CD4-positive, alpha-beta T cell (primary cell): ENCODE measurements at regions not wholly inside any gene's neighbourhood (a gene's known extent, or its start where the extent isn't known, plus 50 kb on each side); places are given as distances from the start of the nearest gene placed in this dataset.
"Not testable (repeated sequence)": the region's sequence is repeated elsewhere in the genome, so short reads cannot be mapped to it uniquely, and the experiment has no call there.

Experiments used
- ATAC-seq: fragments of 200-7000 bp; cut with Tn5 transposase; one replicate; pipeline ENCODE4 v1.10.0; 2022; ENCODE audit warnings: mild to moderate bottlenecking; ENCODE audit not compliant: poor library complexity
- CTCF ChIA-PET: fragments of 350-600 bp; sonication (Branson Sonifier 250); formaldehyde crosslinking; loops from one replicate; lab custom pipeline; 2021; ENCODE audit warnings: antibody characterized with exemption, inconsistent platforms; lab: Charles Lee
- POLR2A ChIA-PET: fragments of 350-600 bp; sonication (Branson Sonifier 250); formaldehyde crosslinking; loops from one replicate; lab custom pipeline; 2021; ENCODE audit warnings: antibody characterized with exemption, inconsistent platforms; lab: Charles Lee
- DNase-seq, 14 experiments: peaks; one replicate each; pipeline ENCODE4 v3.0.0-alpha.2; 2013 to 2020; ENCODE audit warnings: mixed read lengths in 2 of 14
- H3K27ac ChIP-seq, 2 donors: one replicate each; pipeline versions ENCODE4 v1.5.1 to v1.7.0; 2013; ENCODE audit warnings: low read length in 2 of 2, low read depth in 1 of 2, mild to moderate bottlenecking in 1 of 2
- H3K27me3 ChIP-seq, 2 experiments: 1 replicate in 1 of 2; 2 replicates in 1 of 2; pipeline versions ENCODE4 v1.6.1 to v1.7.0; 2013; ENCODE audit warnings: low read length in 2 of 2, control low read depth in 1 of 2, mild to moderate bottlenecking in 1 of 2, moderate library complexity in 1 of 2; ENCODE audit not compliant: insufficient read depth in 2 of 2, control insufficient read depth in 1 of 2
- H3K36me3 ChIP-seq: one replicate; pipeline ENCODE4 v1.6.1; 2013; ENCODE audit warnings: low read length, control low read depth; ENCODE audit not compliant: insufficient read depth
- H3K4me1 ChIP-seq: one replicate; pipeline ENCODE4 v1.6.1; 2013; ENCODE audit warnings: low read length, control low read depth; ENCODE audit not compliant: insufficient read depth
- H3K4me3 ChIP-seq: one replicate; pipeline ENCODE4 v1.5.1; 2013; ENCODE audit warnings: mild to moderate bottlenecking, low read length, moderate library complexity
- H3K9me3 ChIP-seq, 2 experiments: 1 replicate in 1 of 2; 2 replicates in 1 of 2; pipeline versions ENCODE4 v1.6.1 to v1.7.0; 2013; ENCODE audit warnings: low read length in 2 of 2, mild to moderate bottlenecking in 2 of 2, control low read depth in 1 of 2, moderate library complexity in 1 of 2; ENCODE audit not compliant: control insufficient read depth in 1 of 2, insufficient read depth in 1 of 2
- H3K27ac Mint-ChIP-seq: one replicate; pipeline ENCODE4 v1.8.0; 2020; ENCODE audit warnings: mixed read lengths
- H3K27me3 Mint-ChIP-seq: one replicate; pipeline ENCODE4 v1.8.0; 2021; ENCODE audit warnings: mixed read lengths
- H3K36me3 Mint-ChIP-seq: one replicate; pipeline ENCODE4 v1.8.0; 2021; ENCODE audit warnings: low read depth, mixed read lengths
- H3K4me1 Mint-ChIP-seq: one replicate; pipeline ENCODE4 v1.8.0; 2021; ENCODE audit warnings: low read depth, mixed read lengths
- H3K4me3 Mint-ChIP-seq: one replicate; pipeline ENCODE4 v1.8.0; 2020; ENCODE audit warnings: mild to moderate bottlenecking, mixed read lengths
- H3K9me3 Mint-ChIP-seq: one replicate; pipeline ENCODE4 v1.8.0; 2020; ENCODE audit warnings: mixed read lengths
- CTCF ChIP-seq: fragments of 200-600 bp; IDR thresholded peaks from one replicate; pipeline ENCODE4 v1.8.0; 2022; ENCODE audit warnings: antibody characterized with exemption, mild to moderate bottlenecking
- intact Hi-C, 2 experiments: fragments of 100-400 bp; cut with DNase I in 1 of 2; cut with micrococcal nuclease in 1 of 2; formaldehyde crosslinking; loops; one replicate each; pipeline versions ENCODE4 v1.15.1 to v1.9.0; 2023 to 2025; cut with DNase I, micrococcal nuclease

- H3K27ac ChIP-seq = no peak overlapping the region
- intact Hi-C loops = no loop called here
- H3K9me3 ChIP-seq = no peaks in the 10 kb centered on the region
- no peaks in the 10 kb centered on the region for H3K36me3 ChIP-seq
- no peak for DNase-seq
- H3K4me3 ChIP-seq = no peak overlapping the region
- H3K9me3 Mint-ChIP-seq = peaks cover 2% of the 10 kb centered on the region
- no peaks in the 10 kb centered on the region for H3K27me3 Mint-ChIP-seq
- no peaks in the 10 kb centered on the region for H3K4me1 ChIP-seq
- ChIA-PET POLR2A (no interaction called here), CTCF (no interaction called here)
- ATAC-seq = no peak
- no peaks in the 10 kb centered on the region for H3K36me3 Mint-ChIP-seq
- no peaks in the 10 kb centered on the region for H3K27me3 ChIP-seq
- TF ChIP-seq CTCF = no peak
- H3K27ac Mint-ChIP-seq = no peak overlapping the region
- H3K4me1 Mint-ChIP-seq = no peaks in the 10 kb centered on the region
- no peak overlapping the region for H3K4me3 Mint-ChIP-seq
These were observed 349.7 kb downstream of the ACTRT1 start for GRCh38 chrX:127702527-127702926.

DNA sequence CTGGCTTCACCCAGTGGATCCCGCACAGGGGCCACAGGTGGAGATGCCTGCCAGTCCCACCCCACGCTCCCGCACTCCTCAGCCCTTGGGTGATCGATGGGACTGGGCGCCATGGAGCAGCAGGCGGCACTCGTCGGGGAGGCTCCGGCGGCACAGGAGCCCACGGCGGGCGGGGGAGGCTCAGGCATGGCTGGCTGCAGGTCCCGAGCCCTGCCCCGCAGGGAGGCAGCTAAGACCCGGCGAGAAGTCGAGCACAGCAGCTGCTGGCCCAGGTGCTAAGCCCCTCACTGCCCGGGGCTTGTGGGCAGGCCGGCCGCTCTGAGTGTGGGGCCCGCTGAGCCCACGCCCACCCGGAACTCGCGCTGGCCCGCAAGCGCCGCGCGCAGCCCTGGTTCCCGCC is 389.3 kb downstream of the ACTRT1 start:
- intact Hi-C loops, H3K27ac ChIP-seq, CTCF ChIA-PET, H3K4me3 Mint-ChIP-seq, H3K4me1 ChIP-seq, H3K4me3 ChIP-seq, DNase-seq, H3K9me3 Mint-ChIP-seq, H3K36me3 ChIP-seq, H3K27ac Mint-ChIP-seq, H3K27me3 Mint-ChIP-seq, H3K36me3 Mint-ChIP-seq, POLR2A ChIA-PET, H3K4me1 Mint-ChIP-seq, ATAC-seq, H3K27me3 ChIP-seq: not testable (repeated sequence)
- H3K9me3 ChIP-seq = peaks cover 0 to 19% of the 10 kb centered on the region in 2 experiments

GRCh38 chrX:127649011-127649410 is 403.2 kb downstream of the ACTRT1 start:
- no peak overlapping the region for H3K27ac Mint-ChIP-seq
- no peaks in the 10 kb centered on the region for H3K36me3 ChIP-seq
- no peaks in the 10 kb centered on the region for H3K9me3 ChIP-seq
- no peaks in the 10 kb centered on the region for H3K36me3 Mint-ChIP-seq
- H3K4me1 Mint-ChIP-seq = no peaks in the 10 kb centered on the region
- POLR2A ChIA-PET = no interaction called here
- H3K27me3 ChIP-seq = no peaks in the 10 kb centered on the region
- no peak overlapping the region for H3K4me3 Mint-ChIP-seq
- DNase-seq (no peak), ATAC-seq (no peak)
- CTCF ChIA-PET = no interaction called here
- H3K27ac ChIP-seq = no peak overlapping the region
- no peaks in the 10 kb centered on the region for H3K27me3 Mint-ChIP-seq
- no peak overlapping the region for H3K4me3 ChIP-seq
- H3K4me1 ChIP-seq = no peaks in the 10 kb centered on the region
- intact Hi-C loops = no loop called here
- H3K9me3 Mint-ChIP-seq = no peaks in the 10 kb centered on the region
- TF ChIP-seq CTCF = no peak

DNA sequence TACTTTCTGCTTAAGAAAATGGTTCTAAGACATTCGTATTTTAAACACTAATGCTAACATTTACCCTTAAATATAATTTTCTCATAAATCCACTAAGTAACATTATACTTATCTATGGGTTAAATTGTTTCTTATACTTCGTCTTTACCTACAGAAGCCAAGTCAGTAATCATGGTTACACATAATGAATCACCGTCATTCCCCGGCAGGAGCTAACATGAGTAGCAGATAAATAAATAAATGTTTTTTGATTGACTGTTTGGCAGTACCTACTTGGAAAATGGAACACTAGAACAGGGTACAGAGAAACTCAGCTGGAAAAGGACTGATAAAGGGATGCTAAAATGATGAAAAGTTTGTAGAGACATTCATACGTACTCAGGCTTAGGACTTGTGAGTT is 430.4 kb downstream of the ACTRT1 start:
- TF ChIP-seq CTCF = no peak
- no peaks in the 10 kb centered on the region for H3K27me3 ChIP-seq
- no peak overlapping the region for H3K4me3 Mint-ChIP-seq
- H3K9me3 Mint-ChIP-seq = peaks cover 7% of the 10 kb centered on the region
- DNase-seq = no peak
- H3K4me3 ChIP-seq = no peak overlapping the region
- H3K4me1 ChIP-seq = no peaks in the 10 kb centered on the region
- ATAC-seq = no peak
- POLR2A ChIA-PET = no interaction called here
- H3K27ac ChIP-seq = no peak overlapping the region
- intact Hi-C loops = no loop called here
- H3K4me1 Mint-ChIP-seq = no peaks in the 10 kb centered on the region
- no peaks in the 10 kb centered on the region for H3K9me3 ChIP-seq
- no peaks in the 10 kb centered on the region for H3K36me3 Mint-ChIP-seq
- CTCF ChIA-PET = no interaction called here
- H3K27me3 Mint-ChIP-seq = no peaks in the 10 kb centered on the region
- no peak overlapping the region for H3K27ac Mint-ChIP-seq
- no peaks in the 10 kb centered on the region for H3K36me3 ChIP-seq
